ENCODE measurements at regions not wholly inside any gene's neighbourhood (a gene's known extent, or its start where the extent isn't known, plus 50 kb on each side); places are given as distances from the start of the nearest gene placed in this dataset.

DNA sequence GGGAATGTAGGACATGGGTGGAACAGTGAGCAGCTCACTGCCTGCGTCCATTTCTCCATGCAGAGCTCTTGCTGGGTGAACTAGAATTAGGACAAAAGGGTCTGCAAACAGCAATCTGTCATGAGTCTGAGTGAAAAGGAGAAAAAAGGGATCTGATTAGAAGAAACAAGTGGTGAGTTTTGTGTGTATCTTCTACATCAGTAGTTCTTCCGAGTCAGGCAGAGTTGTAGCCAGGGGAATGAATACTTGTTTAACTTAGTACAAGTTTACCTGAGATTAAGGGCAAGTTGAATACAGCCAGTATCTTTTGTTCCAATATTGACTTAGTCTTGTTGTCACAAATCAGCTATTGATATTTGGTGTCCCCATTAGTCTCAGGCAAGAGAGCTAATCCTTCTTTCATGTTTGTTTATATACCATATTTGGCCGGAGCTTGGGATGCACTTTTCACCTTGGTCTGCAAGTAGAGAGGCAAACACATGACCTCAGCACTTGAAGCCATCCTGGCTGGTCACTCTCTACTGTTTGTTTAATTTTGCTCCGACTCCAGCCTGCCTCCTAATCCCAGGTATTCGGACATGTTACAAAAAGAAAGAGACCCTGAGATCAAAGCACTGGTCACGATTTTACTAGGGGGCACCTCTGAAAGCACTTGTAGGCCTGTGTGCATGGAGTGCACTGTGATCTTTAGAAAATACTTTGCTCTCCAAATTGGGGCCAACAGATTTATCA lies 211.0 kb upstream of the NT5C1B start (continued):
- TF ChIP-seq, protein P1, sequence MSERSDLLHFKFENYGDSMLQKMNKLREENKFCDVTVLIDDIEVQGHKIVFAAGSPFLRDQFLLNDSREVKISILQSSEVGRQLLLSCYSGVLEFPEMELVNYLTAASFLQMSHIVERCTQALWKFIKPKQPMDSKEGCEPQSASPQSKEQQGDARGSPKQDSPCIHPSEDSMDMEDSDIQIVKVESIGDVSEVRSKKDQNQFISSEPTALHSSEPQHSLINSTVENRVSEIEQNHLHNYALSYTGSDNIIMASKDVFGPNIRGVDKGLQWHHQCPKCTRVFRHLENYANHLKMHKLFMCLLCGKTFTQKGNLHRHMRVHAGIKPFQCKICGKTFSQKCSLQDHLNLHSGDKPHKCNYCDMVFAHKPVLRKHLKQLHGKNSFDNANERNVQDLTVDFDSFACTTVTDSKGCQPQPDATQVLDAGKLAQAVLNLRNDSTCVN (CRISPR knock-in tag; IDR thresholded peaks at IDR 0.05; ENCODE audit: borderline replicate concordance), result 0 out of 2 replicates have a peak, but pooled peaks have one; percentile 44
- no peak for TF ChIP-seq ZNF510 (CRISPR knock-in tag; IDR thresholded peaks at IDR 0.05; ENCODE audit: low read depth)
- TF ChIP-seq ZNF549 (CRISPR knock-in tag; IDR thresholded peaks at IDR 0.05), result no peak
- no peak for TF ChIP-seq ZNF253 (CRISPR knock-in tag; IDR thresholded peaks at IDR 0.05; ENCODE audit: borderline replicate concordance)
- TF ChIP-seq ZNF605 (CRISPR knock-in tag; IDR thresholded peaks at IDR 0.05), result peak; percentile 93
- no peak for TF ChIP-seq ZNF660 (CRISPR knock-in tag; IDR thresholded peaks at IDR 0.05; ENCODE audit: borderline replicate concordance, low read depth)
- TF ChIP-seq ZNF121 (CRISPR knock-in tag; IDR thresholded peaks at IDR 0.05), result peak; percentile 46; the same call in 1 of the 2 replicates
- no peak for TF ChIP-seq TRIM24 (CRISPR knock-in tag; IDR thresholded peaks at IDR 0.05)
- TF ChIP-seq ZNF777 (CRISPR knock-in tag; IDR thresholded peaks at IDR 0.05), result no peak
- TF ChIP-seq CCAR2 (optimal IDR thresholded peaks at IDR 0.05; ENCODE audit: low read depth, low read length), result no peak
- peak; percentile 77; the same call in 1 of the 2 replicates for TF ChIP-seq ZSCAN25 (CRISPR knock-in tag; IDR thresholded peaks at IDR 0.05)
- TF ChIP-seq SMARCE1 (IDR thresholded peaks at IDR 0.05; ENCODE audit: borderline replicate concordance), result no peak
- TF ChIP-seq POGK (CRISPR knock-in tag; conservative IDR thresholded peaks at IDR 0.05), result peak; percentile 93
- peak; percentile 96; the same call in 1 of the 2 replicates for TF ChIP-seq STAT5B (CRISPR knock-in tag; IDR thresholded peaks at IDR 0.05)
- TF ChIP-seq KLF16 (CRISPR knock-in tag; IDR thresholded peaks at IDR 0.05), result peak in 1 of 2 experiments; percentile 99; a peak in 2 of 4 replicates
- TF ChIP-seq MYC (CRISPR knock-in tag; IDR thresholded peaks at IDR 0.05; ENCODE audit: borderline replicate concordance), result no peak
- TF ChIP-seq MIER2 (CRISPR knock-in tag; IDR thresholded peaks at IDR 0.05), result peak; percentile 88
- TF ChIP-seq, protein P2, sequence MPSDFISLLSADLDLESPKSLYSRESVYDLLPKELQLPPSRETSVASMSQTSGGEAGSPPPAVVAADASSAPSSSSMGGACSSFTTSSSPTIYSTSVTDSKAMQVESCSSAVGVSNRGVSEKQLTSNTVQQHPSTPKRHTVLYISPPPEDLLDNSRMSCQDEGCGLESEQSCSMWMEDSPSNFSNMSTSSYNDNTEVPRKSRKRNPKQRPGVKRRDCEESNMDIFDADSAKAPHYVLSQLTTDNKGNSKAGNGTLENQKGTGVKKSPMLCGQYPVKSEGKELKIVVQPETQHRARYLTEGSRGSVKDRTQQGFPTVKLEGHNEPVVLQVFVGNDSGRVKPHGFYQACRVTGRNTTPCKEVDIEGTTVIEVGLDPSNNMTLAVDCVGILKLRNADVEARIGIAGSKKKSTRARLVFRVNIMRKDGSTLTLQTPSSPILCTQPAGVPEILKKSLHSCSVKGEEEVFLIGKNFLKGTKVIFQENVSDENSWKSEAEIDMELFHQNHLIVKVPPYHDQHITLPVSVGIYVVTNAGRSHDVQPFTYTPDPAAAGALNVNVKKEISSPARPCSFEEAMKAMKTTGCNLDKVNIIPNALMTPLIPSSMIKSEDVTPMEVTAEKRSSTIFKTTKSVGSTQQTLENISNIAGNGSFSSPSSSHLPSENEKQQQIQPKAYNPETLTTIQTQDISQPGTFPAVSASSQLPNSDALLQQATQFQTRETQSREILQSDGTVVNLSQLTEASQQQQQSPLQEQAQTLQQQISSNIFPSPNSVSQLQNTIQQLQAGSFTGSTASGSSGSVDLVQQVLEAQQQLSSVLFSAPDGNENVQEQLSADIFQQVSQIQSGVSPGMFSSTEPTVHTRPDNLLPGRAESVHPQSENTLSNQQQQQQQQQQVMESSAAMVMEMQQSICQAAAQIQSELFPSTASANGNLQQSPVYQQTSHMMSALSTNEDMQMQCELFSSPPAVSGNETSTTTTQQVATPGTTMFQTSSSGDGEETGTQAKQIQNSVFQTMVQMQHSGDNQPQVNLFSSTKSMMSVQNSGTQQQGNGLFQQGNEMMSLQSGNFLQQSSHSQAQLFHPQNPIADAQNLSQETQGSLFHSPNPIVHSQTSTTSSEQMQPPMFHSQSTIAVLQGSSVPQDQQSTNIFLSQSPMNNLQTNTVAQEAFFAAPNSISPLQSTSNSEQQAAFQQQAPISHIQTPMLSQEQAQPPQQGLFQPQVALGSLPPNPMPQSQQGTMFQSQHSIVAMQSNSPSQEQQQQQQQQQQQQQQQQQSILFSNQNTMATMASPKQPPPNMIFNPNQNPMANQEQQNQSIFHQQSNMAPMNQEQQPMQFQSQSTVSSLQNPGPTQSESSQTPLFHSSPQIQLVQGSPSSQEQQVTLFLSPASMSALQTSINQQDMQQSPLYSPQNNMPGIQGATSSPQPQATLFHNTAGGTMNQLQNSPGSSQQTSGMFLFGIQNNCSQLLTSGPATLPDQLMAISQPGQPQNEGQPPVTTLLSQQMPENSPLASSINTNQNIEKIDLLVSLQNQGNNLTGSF (CRISPR knock-in tag; IDR thresholded peaks at IDR 0.05), result no peak
- TF ChIP-seq ZNF143 (CRISPR knock-in tag; IDR thresholded peaks at IDR 0.05), result no peak
